Kidney (tissue), 13 donors: ENCODE measurements at regions not wholly inside any gene's neighbourhood (a gene's known extent, or its start where the extent isn't known, plus 50 kb on each side); places are given as distances from the start of the nearest gene placed in this dataset.

Experiments used
- DNase-seq, 5 donors: peaks; one replicate each; pipeline ENCODE4 v3.0.0-alpha.2; 2013 to 2020
- FAIRE-seq: peaks from 2 replicates; lab custom pipeline; 2012; peaks lifted over from hg19 to GRCh38; lab: Jason Lieb, UNC
- H3K27ac ChIP-seq, 2 donors: one replicate each; pipeline ENCODE4 v1.7.0; 2013; ENCODE audit warnings: low read depth in 2 of 2, low read length in 2 of 2, inconsistent platforms in 1 of 2
- H3K27me3 ChIP-seq: one replicate; pipeline ENCODE4 v1.7.1; 2013; ENCODE audit warnings: low read length, inconsistent platforms; ENCODE audit not compliant: control insufficient read depth, insufficient read depth
- H3K36me3 ChIP-seq, 3 donors: one replicate each; pipeline versions ENCODE4 v1.7.0 to v1.7.1; 2013; ENCODE audit warnings: low read length in 3 of 3, control low read depth in 1 of 3, inconsistent platforms in 1 of 3; ENCODE audit not compliant: insufficient read depth in 3 of 3, control insufficient read depth in 2 of 3
- H3K4me1 ChIP-seq, 3 donors: one replicate each; pipeline versions ENCODE4 v1.7.0 to v1.7.1; 2013; ENCODE audit warnings: low read length in 3 of 3, inconsistent platforms in 1 of 3, low read depth in 1 of 3; ENCODE audit not compliant: control insufficient read depth in 2 of 3, insufficient read depth in 2 of 3
- H3K4me3 ChIP-seq, 3 donors: one replicate each; pipeline versions ENCODE4 v1.7.0 to v1.8.1; 2013; ENCODE audit warnings: low read length in 3 of 3, control low read depth in 1 of 3, inconsistent platforms in 1 of 3
- H3K9ac ChIP-seq, 3 donors: one replicate each; pipeline versions ENCODE4 v1.7.0 to v1.7.1; 2013; ENCODE audit warnings: low read length in 3 of 3, control low read depth in 1 of 3, inconsistent platforms in 1 of 3
- H3K9me3 ChIP-seq, 3 donors: one replicate each; pipeline versions ENCODE4 v1.7.0 to v1.7.1; 2013; ENCODE audit warnings: low read length in 3 of 3, control low read depth in 1 of 3, inconsistent platforms in 1 of 3; ENCODE audit not compliant: control insufficient read depth in 2 of 3, insufficient read depth in 1 of 3
- intact Hi-C: fragments of 100-400 bp; cut with DNase I; formaldehyde crosslinking; loops from one replicate; pipeline ENCODE4 v1.11.1; 2022
- TF ChIP-seq, protein P1 (sequence below): IDR thresholded peaks from 3 replicates; pipeline ENCODE4 v1.5.1; 2012; ENCODE audit warnings: mild to moderate bottlenecking, moderate library complexity, borderline replicate concordance; ENCODE audit not compliant: insufficient read depth; ENCODE audit errors: extremely low read depth
- donor health status: control.
- donor health status: control.
- donor health status: control.
- donor health status: control.
- donor health status: control.
- donor health status: DM: yes; HTN: yes; CAD: no.
- donor health status: Normal renal cell carcinoma (clear cell type).

DNA sequence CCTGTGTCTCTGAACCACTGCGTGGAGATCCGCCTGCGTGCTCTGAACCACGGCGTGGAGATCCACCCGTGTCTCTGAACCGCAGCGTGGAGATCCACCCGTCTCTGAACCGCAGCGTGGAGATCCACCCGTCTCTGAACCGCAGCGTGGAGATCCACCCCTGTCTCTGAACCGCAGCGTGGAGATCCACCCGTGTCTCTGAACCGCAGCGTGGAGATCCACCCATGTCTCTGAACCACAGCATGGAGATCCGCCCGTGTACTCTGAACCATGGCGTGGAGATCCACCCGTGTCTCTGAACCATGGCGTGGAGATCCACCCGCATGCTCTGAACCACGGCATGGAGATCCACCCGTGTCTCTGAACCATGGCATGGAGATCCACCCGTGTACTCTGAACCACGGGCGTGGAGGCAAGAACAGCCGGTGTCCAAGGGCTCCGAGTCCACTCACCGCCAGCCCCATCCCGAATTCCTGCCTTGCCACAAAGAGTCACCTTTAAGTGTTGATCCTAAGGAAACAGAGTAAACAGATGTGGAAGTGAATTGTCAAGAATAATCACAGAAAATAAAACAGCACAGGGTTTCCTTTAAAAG, 659.4 kb downstream of the BRD1 start:
- intact Hi-C loops: no loop called here
- DNase-seq (no peak), FAIRE-seq (no peak)
- Histone ChIP-seq H3K9ac (no peak overlapping the region), H3K27ac (no peak overlapping the region), H3K27me3 (no peaks in the 10 kb centered on the region), H3K4me3 (no peak overlapping the region), H3K36me3 (no peaks in the 10 kb centered on the region), H3K9me3 (no peaks in the 10 kb centered on the region), H3K4me1 (no peaks in the 10 kb centered on the region)
- TF ChIP-seq, protein P1, sequence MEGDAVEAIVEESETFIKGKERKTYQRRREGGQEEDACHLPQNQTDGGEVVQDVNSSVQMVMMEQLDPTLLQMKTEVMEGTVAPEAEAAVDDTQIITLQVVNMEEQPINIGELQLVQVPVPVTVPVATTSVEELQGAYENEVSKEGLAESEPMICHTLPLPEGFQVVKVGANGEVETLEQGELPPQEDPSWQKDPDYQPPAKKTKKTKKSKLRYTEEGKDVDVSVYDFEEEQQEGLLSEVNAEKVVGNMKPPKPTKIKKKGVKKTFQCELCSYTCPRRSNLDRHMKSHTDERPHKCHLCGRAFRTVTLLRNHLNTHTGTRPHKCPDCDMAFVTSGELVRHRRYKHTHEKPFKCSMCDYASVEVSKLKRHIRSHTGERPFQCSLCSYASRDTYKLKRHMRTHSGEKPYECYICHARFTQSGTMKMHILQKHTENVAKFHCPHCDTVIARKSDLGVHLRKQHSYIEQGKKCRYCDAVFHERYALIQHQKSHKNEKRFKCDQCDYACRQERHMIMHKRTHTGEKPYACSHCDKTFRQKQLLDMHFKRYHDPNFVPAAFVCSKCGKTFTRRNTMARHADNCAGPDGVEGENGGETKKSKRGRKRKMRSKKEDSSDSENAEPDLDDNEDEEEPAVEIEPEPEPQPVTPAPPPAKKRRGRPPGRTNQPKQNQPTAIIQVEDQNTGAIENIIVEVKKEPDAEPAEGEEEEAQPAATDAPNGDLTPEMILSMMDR: no peak

DNA sequence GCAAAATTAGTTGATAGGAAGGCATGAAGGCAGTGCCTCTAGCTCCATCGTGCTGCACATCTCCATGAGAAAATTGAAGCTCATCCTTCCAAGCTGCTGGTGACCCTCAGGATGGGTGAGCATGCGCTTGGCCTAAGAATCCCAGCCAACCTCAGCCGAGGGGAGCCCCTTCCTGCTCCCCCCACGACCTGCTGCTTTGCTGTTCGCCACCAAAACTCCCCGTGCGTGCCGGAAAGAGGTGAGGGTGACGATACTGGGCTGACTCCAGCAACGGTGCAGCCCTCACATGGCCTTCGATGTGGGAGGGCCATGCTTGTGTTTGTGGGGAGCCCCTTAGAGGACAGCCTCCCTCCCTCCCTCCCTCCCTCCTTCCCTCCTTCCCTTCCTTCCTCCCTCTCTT, 660.9 kb downstream of the BRD1 start:
- Histone ChIP-seq H3K27ac (no peak overlapping the region), H3K27me3 (no peaks in the 10 kb centered on the region), H3K4me1 (no peaks in the 10 kb centered on the region), H3K9ac (no peak overlapping the region), H3K36me3 (no peaks in the 10 kb centered on the region), H3K9me3 (no peaks in the 10 kb centered on the region), H3K4me3 (no peak overlapping the region)
- TF ChIP-seq, protein P1: no peak
- intact Hi-C loops: no loop called here
- FAIRE-seq (no peak), DNase-seq (no peak)

DNA sequence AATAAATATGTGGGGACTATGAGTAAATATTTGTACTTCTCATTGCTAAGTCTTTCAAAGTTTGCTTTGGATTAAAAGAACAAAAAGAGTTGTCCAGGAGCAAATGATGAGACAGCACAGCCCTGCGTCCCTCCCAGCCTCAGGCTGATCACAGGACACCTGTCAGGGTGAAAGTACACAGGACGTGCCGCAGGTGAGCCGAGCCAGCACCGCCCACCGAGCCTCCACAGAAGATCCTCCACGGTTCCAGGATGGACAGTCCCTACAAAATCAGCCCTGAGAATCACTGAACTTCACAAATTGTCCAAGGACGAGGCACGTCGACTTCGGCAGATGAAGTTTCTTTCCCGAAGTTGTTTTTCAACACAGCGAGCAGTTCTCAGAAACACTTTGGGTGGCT, 661.5 kb downstream of the BRD1 start:
- FAIRE-seq (no peak), DNase-seq (no peak)
- Histone ChIP-seq H3K27ac (no peak overlapping the region), H3K36me3 (no peaks in the 10 kb centered on the region), H3K9me3 (no peaks in the 10 kb centered on the region), H3K4me1 (no peaks in the 10 kb centered on the region), H3K4me3 (no peak overlapping the region), H3K27me3 (no peaks in the 10 kb centered on the region), H3K9ac (no peak overlapping the region)
- intact Hi-C loops: no loop called here
- TF ChIP-seq, protein P1: no peak

DNA sequence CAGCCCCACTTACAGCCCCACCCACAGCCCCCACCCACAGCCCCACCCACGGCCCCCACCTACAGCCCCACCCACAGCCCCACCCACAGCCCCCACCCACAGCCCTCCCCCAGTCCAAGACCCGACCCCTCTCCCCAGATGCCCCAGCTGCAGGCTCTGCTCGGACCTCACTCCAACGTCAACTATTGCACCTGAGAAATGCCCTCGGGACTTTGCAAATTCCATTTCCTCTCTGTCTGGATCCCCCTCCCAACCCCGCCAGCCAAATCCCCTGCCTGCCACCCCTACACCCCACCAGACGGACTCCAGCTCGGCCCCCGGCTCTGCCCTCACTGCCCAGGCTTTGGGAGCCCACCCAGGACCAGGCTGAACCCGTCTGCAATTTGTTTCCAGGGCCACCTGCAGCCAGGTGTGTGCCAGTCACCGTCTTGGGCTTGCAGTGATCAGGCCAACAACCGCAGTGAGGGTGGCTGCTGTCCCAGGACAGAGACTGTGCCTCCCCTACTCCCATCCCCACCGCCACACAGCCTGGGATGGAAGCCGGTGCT, 662.8 kb downstream of the BRD1 start:
- DNase-seq: no peak
- FAIRE-seq: no peak
- TF ChIP-seq, protein P1: no peak

More for the DNA sequence above, 662.8 kb downstream of the BRD1 start:
- Histone ChIP-seq H3K9me3 (no peaks in the 10 kb centered on the region), H3K27me3 (no peaks in the 10 kb centered on the region), H3K4me3 (no peak overlapping the region), H3K36me3 (no peaks in the 10 kb centered on the region), H3K4me1 (no peaks in the 10 kb centered on the region), H3K27ac (no peak overlapping the region), H3K9ac (no peak overlapping the region)
- intact Hi-C loops: no loop called here
